Right atrium auricular region (tissue), 2 donors: ENCODE measurements at regions not wholly inside any gene's neighbourhood (a gene's known extent, or its start where the extent isn't known, plus 50 kb on each side); places are given as distances from the start of the nearest gene placed in this dataset.

Experiments used
- DNase-seq: peaks from one replicate; pipeline ENCODE4 v3.0.0-alpha.2; 2019; ENCODE audit warnings: low spot score
- H3K27ac ChIP-seq, 2 donors: fragments of 200-600 bp; sonication (generic); 1 replicate in 1 of 2; 2 replicates in 1 of 2; pipeline ENCODE4 v1.5.1; 2016 to 2019
- H3K27me3 ChIP-seq, 2 donors: fragments of 200-600 bp; sonication (generic); one replicate each; pipeline versions ENCODE4 v1.5.1 to v1.6.0; 2017 to 2019
- H3K36me3 ChIP-seq: fragments of 200-600 bp; sonication (generic); one replicate; pipeline ENCODE4 v1.5.1; 2016
- H3K4me1 ChIP-seq, 2 donors: fragments of 200-600 bp; sonication (generic); one replicate each; pipeline versions ENCODE4 v1.5.1 to v1.6.0; 2017 to 2019
- H3K4me3 ChIP-seq, 2 donors: fragments of 200-600 bp; sonication (generic); 1 replicate in 1 of 2; 2 replicates in 1 of 2; pipeline ENCODE4 v1.5.1; 2017 to 2019; ENCODE audit warnings: mild to moderate bottlenecking in 1 of 2, moderate library complexity in 1 of 2
- H3K9me3 ChIP-seq, 2 donors: fragments of 200-600 bp; sonication (generic); one replicate each; pipeline ENCODE4 v1.5.1; 2019
- TF ChIP-seq, protein P1 (sequence below), 2 donors: fragments of 200-600 bp; sonication (generic); IDR thresholded peaks; one replicate each; pipeline ENCODE4 v1.5.1; 2019; ENCODE audit warnings: antibody characterized with exemption in 2 of 2

DNA sequence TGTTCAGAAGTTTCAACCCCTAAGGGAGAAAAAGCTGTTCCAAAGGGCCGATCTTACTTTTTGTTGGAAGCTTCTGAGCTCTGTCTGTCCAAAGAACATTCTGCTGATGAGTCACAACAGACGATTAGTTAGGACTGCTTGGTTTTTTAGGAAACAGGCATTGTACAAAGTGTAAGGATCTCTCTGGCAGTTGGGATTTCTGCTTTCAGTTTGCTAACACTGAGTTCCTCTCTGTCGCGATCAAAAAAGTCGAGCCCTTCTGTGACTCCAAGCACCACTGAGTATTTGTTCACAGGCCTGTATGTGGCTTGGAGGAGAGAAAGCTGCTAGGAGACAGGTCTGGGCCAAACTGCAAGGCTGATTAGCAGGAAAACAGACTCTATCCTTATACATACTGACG, 91.8 kb upstream of the PFN2 start:
- Histone ChIP-seq H3K4me3 (peak overlapping the region in 1 of 2 donors; percentile 14), H3K27ac (peak overlapping the region; percentile 62 to 73), H3K9me3 (no peaks in the 10 kb centered on the region), H3K4me1 (peaks cover 0 to 28% of the 10 kb centered on the region in 2 donors), H3K27me3 (no peaks in the 10 kb centered on the region), H3K36me3 (no peaks in the 10 kb centered on the region)
- TF ChIP-seq, protein P1, sequence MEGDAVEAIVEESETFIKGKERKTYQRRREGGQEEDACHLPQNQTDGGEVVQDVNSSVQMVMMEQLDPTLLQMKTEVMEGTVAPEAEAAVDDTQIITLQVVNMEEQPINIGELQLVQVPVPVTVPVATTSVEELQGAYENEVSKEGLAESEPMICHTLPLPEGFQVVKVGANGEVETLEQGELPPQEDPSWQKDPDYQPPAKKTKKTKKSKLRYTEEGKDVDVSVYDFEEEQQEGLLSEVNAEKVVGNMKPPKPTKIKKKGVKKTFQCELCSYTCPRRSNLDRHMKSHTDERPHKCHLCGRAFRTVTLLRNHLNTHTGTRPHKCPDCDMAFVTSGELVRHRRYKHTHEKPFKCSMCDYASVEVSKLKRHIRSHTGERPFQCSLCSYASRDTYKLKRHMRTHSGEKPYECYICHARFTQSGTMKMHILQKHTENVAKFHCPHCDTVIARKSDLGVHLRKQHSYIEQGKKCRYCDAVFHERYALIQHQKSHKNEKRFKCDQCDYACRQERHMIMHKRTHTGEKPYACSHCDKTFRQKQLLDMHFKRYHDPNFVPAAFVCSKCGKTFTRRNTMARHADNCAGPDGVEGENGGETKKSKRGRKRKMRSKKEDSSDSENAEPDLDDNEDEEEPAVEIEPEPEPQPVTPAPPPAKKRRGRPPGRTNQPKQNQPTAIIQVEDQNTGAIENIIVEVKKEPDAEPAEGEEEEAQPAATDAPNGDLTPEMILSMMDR (IDR thresholded peaks at IDR 0.05), result no peak
- no peak for DNase-seq

DNA sequence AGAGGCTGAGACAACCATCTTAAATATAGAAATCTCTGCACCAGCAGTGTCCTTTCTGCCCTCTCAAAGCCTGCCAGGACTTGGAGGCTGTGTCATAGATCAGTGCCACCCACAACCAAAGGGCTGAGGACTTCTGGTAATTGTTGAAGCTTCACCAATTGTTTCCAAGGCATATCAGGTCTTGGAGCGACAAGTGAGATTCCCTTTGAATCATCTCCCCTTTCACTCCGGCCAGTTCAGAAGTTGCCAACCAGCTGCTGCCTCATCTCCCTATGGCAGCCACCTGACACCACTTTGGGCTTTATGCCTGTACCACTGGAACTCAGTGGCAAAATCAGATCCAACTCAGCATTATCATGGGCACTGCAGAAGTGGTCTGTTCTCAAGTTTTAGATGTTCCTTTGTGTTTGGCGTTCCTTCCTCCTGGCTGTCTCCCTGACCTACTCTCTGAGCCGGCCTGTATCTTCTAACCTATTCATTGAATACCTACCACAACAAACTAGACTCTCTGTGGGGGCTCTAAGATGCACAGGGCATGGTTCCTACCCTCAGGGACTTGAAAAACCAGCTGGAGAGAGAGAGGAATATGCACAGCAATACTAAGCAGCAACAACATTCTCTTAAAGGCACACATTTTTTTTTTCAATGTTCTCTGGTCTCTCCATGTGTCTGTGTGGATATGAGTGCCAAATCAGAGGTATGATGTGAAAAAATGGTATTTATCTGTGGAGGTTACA, 90.8 kb upstream of the PFN2 start:
- Histone ChIP-seq H3K36me3 (no peaks in the 10 kb centered on the region), H3K27ac (peak overlapping the region; percentile 62 to 73), H3K4me3 (no peak overlapping the region), H3K4me1 (peaks cover 0 to 28% of the 10 kb centered on the region in 2 donors), H3K27me3 (no peaks in the 10 kb centered on the region), H3K9me3 (no peaks in the 10 kb centered on the region)
- TF ChIP-seq, protein P1 (IDR thresholded peaks at IDR 0.05), result no peak
- no peak for DNase-seq

DNA sequence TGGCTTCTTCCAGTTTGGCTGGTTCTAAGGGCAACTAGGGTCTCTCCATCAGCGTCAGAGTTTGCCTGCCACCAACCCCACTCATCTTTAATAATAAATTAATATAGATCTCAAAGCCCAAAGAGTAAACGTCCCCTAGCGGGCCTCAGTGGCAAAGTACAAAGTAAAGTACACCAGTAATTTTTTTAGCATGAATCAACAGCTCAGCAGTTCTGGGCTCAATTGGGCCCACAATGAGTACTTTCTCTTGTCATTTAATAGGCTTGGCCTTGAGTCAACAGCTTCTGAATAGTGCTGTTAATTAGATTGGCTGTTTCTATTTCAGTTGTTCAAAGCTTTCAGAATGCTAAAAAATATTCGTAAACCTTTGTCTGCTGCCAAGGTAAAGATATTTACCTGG, 89.0 kb upstream of the PFN2 start:
- TF ChIP-seq, protein P1 (IDR thresholded peaks at IDR 0.05), result no peak
- Histone ChIP-seq H3K4me1 (peaks cover 0 to 28% of the 10 kb centered on the region in 2 donors), H3K27me3 (no peaks in the 10 kb centered on the region), H3K4me3 (no peak overlapping the region), H3K27ac (no peak overlapping the region), H3K36me3 (no peaks in the 10 kb centered on the region), H3K9me3 (no peaks in the 10 kb centered on the region)
- no peak for DNase-seq

DNA sequence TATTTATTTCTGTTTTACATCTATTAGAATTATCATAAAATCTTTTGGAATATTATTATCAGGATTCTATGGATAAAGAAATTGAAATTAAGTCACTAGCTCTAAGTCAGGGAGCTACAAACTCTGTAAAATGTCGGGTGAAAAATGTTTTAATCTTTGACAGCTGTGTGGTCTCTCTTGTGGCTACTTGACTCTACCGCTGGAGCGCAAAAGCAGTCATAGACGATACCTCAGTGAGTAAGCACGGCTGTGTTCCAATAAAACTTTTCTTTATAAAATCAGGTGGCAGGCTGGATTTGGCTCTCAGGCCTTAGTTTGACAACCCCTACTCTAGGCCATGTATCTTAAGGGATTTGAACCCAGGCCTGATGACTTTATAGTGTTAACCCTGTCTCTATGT, 88.5 kb upstream of the PFN2 start:
- DNase-seq, result no peak
- Histone ChIP-seq H3K27ac (no peak overlapping the region), H3K9me3 (no peaks in the 10 kb centered on the region), H3K27me3 (no peaks in the 10 kb centered on the region), H3K4me3 (no peak overlapping the region), H3K4me1 (peaks cover 0 to 28% of the 10 kb centered on the region in 2 donors), H3K36me3 (no peaks in the 10 kb centered on the region)
- TF ChIP-seq, protein P1 (IDR thresholded peaks at IDR 0.05), result no peak

DNA sequence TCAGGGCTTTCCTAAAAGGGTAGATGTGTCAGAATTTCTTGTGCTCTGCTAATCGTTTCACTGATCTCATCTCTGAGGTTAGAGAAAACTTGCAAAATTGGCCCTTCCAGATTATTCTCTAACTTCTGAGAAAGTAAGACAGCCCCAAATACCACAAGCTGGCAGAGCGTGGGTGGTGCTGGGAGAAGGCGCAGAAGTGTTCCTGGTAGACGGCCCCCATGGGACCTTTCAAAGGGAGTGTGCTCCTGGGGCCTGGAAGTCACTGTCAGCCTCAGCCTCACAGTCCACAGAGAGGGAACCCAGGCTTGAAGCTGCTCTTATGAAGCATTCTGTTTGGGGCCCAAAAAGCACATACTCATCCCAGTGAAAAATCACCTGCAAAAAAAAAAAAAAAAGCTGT, 86.5 kb upstream of the PFN2 start:
- Histone ChIP-seq H3K4me3 (no peak overlapping the region), H3K4me1 (peaks cover 0 to 11% of the 10 kb centered on the region in 2 donors), H3K9me3 (no peaks in the 10 kb centered on the region), H3K27ac (no peak overlapping the region), H3K36me3 (no peaks in the 10 kb centered on the region), H3K27me3 (no peaks in the 10 kb centered on the region)
- no peak for DNase-seq
- TF ChIP-seq, protein P1 (IDR thresholded peaks at IDR 0.05), result no peak

DNA sequence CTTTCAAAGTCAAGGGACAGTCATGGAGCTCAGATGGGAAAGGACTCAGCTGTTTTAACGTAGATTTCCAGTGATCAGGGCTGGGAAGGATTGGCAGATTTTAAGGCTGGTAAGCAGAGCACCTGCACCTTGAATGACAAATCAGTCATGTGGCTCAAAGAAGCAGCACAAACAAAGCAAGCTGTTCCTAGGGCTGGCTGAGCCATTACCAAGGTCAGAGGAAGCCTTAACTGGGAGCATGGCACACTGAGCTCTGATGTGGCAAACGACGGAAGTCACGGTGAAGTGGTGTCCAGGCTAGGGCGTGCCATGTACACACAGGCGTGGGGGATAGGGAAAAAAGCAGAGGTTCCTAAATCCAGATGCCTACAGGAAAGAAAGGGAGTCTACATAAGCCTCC, 84.6 kb upstream of the PFN2 start:
- H3K36me3 ChIP-seq, result no peaks in the 10 kb centered on the region
- no peak overlapping the region for H3K4me3 ChIP-seq
- H3K9me3 ChIP-seq, result no peaks in the 10 kb centered on the region
- no peak for DNase-seq
- H3K27ac ChIP-seq, result no peak overlapping the region
- H3K4me1 ChIP-seq, result no peaks in the 10 kb centered on the region
- no peaks in the 10 kb centered on the region for H3K27me3 ChIP-seq
- TF ChIP-seq, protein P1 (IDR thresholded peaks at IDR 0.05), result no peak
